Right lobe of liver (tissue), 6 donors: ENCODE measurements at regions not wholly inside any gene's neighbourhood (a gene's known extent, or its start where the extent isn't known, plus 50 kb on each side); places are given as distances from the start of the nearest gene placed in this dataset.

Experiments used
- ATAC-seq, 4 donors: fragments of 200-7000 bp; cut with Tn5 transposase; one replicate each; pipeline ENCODE4 v1.9.1; 2020; ENCODE audit warnings: mild to moderate bottlenecking in 4 of 4, moderate library complexity in 4 of 4
- DNase-seq, 3 donors: peaks; one replicate each; pipeline ENCODE4 v3.0.0-alpha.2; 2020
- H3K27ac ChIP-seq, 3 donors: fragments of 200-600 bp; one replicate each; pipeline ENCODE4 v1.8.0; 2022
- H3K27me3 ChIP-seq, 2 donors: fragments of 200-600 bp; one replicate each; pipeline ENCODE4 v1.8.0; 2022
- H3K36me3 ChIP-seq, 4 donors: fragments of 200-600 bp; sonication (generic) in 1 of 4; one replicate each; pipeline versions ENCODE4 v1.5.1 to v1.8.0; 2017 to 2022; ENCODE audit warnings: control low read depth in 1 of 4
- H3K4me1 ChIP-seq, 4 donors: fragments of 200-600 bp; sonication (generic) in 1 of 4; one replicate each; pipeline versions ENCODE4 v1.5.1 to v1.8.0; 2017 to 2022; ENCODE audit warnings: control low read depth in 1 of 4
- H3K4me3 ChIP-seq, 3 donors: fragments of 200-600 bp; one replicate each; pipeline ENCODE4 v1.8.0; 2022
- H3K9me3 ChIP-seq, 4 donors: fragments of 200-600 bp; sonication (generic) in 1 of 4; one replicate each; pipeline versions ENCODE4 v1.5.1 to v1.8.0; 2017 to 2022; ENCODE audit warnings: control low read depth in 1 of 4
- POLR2A ChIP-seq: fragments of 450-650 bp; IDR thresholded peaks from one replicate; pipeline ENCODE4 v1.6.1; 2017; ENCODE audit warnings: antibody characterized with exemption, mild to moderate bottlenecking
- WGBS: methylation state at CpG from one replicate; pipeline ENCODE4 v1.1.6; 2018; ENCODE audit warnings: low coverage, low lambda C conversion rate; ENCODE audit not compliant: insufficient coverage; ENCODE audit errors: missing lambda C conversion rate; 5-methylcytosine and 5-hydroxymethylcytosine counted together
- intact Hi-C, 2 donors: fragments of 100-400 bp; cut with DNase I; formaldehyde crosslinking; loops; one replicate each; pipeline versions ENCODE4 v1.11.2 to v1.14.1; 2022
- TF ChIP-seq, protein P1 (sequence below), 4 donors: fragments of 200-600 bp in 3 of 4; fragments of 450-650 bp in 1 of 4; IDR thresholded peaks; one replicate each; pipeline versions ENCODE4 v1.5.1 to v1.8.0; 2016 to 2022; ENCODE audit warnings: antibody characterized with exemption in 4 of 4, mild to moderate bottlenecking in 2 of 4
- donor health status: DM: no; HTN: yes; CAD: no.
- donor health status: DM: no; HTN: no; CAD: no.
- donor health status: DM: no; HTN: no; CAD: no.
- donor health status: DM: no; HTN: yes; CAD: no.
- donor health status: DM: no; HTN: yes; CAD: no.

DNA sequence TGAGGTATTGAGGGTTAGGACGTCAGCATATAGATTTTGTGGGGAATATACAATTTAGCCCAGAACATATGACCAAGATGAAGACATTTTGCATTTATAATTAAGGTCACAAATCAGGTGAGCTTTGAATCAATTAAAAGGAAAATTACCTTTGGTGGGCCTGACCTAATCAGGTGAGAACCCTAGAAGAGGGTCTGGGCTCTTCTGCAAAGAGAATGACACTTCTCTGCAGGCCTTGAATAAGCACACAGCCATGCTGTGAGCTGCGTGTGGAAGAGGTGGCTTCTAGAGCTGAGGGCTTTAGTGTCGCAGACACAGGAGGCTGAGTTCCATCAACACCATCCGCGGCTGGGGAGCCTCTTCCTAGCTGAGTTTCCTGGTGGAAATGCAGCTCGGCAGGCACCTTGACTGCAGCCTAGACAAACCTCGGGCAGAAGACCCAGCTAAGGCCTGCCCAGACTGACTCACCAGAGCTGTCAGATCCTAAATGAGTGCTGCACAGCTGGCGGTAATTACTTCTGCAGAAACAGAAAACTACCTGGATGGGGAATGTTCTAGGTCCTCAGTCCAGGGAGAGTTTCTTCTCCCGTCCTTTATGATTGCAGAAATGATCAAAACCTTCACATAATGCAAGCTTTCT is 287.5 kb upstream of the IRX1 start:
- ATAC-seq (no peak), DNase-seq (no peak)
- no peaks in the 10 kb centered on the region for H3K27me3 ChIP-seq
- H3K4me1 ChIP-seq, result no peaks in the 10 kb centered on the region
- intact Hi-C loops, result no loop called here
- TF ChIP-seq, protein P1, sequence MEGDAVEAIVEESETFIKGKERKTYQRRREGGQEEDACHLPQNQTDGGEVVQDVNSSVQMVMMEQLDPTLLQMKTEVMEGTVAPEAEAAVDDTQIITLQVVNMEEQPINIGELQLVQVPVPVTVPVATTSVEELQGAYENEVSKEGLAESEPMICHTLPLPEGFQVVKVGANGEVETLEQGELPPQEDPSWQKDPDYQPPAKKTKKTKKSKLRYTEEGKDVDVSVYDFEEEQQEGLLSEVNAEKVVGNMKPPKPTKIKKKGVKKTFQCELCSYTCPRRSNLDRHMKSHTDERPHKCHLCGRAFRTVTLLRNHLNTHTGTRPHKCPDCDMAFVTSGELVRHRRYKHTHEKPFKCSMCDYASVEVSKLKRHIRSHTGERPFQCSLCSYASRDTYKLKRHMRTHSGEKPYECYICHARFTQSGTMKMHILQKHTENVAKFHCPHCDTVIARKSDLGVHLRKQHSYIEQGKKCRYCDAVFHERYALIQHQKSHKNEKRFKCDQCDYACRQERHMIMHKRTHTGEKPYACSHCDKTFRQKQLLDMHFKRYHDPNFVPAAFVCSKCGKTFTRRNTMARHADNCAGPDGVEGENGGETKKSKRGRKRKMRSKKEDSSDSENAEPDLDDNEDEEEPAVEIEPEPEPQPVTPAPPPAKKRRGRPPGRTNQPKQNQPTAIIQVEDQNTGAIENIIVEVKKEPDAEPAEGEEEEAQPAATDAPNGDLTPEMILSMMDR (IDR thresholded peaks at IDR 0.05), result no peak
- TF ChIP-seq POLR2A, result no peak
- 30% methylated on average over 6 of the region's 9 CpGs for WGBS
- no peak overlapping the region for H3K4me3 ChIP-seq
- H3K9me3 ChIP-seq, result no peaks in the 10 kb centered on the region
- H3K36me3 ChIP-seq, result no peaks in the 10 kb centered on the region
- H3K27ac ChIP-seq, result no peak overlapping the region

DNA sequence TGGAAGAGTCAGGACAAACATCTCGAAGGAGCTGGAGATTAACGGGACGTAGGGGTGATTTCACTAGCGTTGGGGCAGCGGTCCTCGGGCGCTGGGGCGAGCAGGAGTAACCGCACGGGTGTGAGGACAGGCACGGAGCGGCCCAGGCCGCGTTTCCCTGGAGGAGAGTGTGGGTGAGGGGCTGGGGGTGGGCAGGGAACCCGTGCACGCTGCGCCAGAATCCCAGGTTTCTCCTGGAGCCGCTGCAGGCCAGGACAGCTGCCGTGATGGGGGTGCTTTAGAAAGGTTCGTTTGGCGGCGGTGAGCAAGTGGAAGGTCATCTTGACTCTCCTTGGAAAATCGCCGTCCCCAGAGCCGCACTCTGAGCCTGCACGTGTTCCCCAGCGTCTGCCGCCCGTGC is 290.2 kb upstream of the IRX1 start:
- H3K27me3 ChIP-seq, result no peaks in the 10 kb centered on the region
- no peaks in the 10 kb centered on the region for H3K9me3 ChIP-seq
- intact Hi-C loops, result no loop called here
- no peak overlapping the region for H3K4me3 ChIP-seq
- H3K4me1 ChIP-seq, result no peaks in the 10 kb centered on the region
- H3K27ac ChIP-seq, result no peak overlapping the region
- DNase-seq, result no peak
- no peak for ATAC-seq
- 76% methylated on average over 14 of the region's 29 CpGs for WGBS
- H3K36me3 ChIP-seq, result no peaks in the 10 kb centered on the region
- TF ChIP-seq, protein P1 (IDR thresholded peaks at IDR 0.05), result no peak
- no peak for TF ChIP-seq POLR2A

DNA sequence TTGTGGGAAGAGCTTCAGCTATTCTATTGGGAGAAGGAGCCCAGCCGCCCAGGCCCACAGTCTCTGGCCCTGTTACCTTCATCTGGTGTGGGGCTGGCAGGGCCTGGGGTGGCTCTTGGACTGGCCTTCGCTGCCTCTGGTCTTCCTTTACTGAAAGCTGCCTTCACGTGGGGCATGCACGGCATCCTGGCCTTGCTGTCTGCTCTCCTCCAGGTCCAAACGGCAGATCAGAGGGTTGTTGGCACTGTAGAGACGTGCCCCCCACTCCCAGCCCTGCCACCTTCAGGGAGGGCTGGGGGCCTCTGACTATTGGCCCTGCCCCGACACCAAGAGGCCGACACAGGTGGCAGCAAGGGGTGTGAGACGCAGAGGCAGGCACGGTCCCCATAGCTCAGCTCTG is 291.3 kb upstream of the IRX1 start:
- intact Hi-C loops, result no loop called here
- Histone ChIP-seq H3K4me3 (no peak overlapping the region), H3K27ac (no peak overlapping the region), H3K27me3 (no peaks in the 10 kb centered on the region), H3K9me3 (no peaks in the 10 kb centered on the region), H3K36me3 (no peaks in the 10 kb centered on the region), H3K4me1 (no peaks in the 10 kb centered on the region)
- ATAC-seq, result no peak
- TF ChIP-seq, protein P1 (IDR thresholded peaks at IDR 0.05), result no peak
- no peak for TF ChIP-seq POLR2A
- 57% methylated on average over 8 of the region's 10 CpGs for WGBS
- DNase-seq, result no peak

DNA sequence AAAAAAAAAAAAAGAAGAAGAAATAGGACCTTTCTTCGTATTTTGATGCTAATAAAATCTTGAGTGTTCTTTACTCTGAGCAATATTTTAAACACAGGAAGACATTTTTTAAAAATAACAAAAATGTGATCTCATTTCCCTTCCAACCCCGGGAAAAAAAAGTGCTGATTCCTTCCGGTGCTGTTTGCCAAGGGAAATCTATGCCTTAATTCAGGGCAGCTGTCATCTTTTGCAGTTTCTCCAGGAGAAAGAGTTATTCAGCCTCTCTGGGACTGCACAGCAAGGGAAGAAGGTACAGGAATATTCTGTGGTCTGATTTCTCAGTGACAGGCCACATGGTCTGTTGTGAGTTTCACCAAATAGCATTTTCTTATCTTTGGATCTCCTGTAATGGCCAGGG is 291.9 kb upstream of the IRX1 start:
- no peak overlapping the region for H3K27ac ChIP-seq
- H3K27me3 ChIP-seq, result no peaks in the 10 kb centered on the region
- peak in 3 of 4 donors; percentile 30 to 51 (median 50) for ATAC-seq
- TF ChIP-seq, protein P1 (IDR thresholded peaks at IDR 0.05), result no peak
- TF ChIP-seq POLR2A, result no peak
- no peak for DNase-seq
- H3K4me3 ChIP-seq, result no peak overlapping the region
- intact Hi-C loops, result no loop called here
- no peaks in the 10 kb centered on the region for H3K4me1 ChIP-seq
- WGBS, result 25% methylated on average over 3 of the region's 3 CpGs
- H3K9me3 ChIP-seq, result no peaks in the 10 kb centered on the region
- H3K36me3 ChIP-seq, result no peaks in the 10 kb centered on the region

GRCh38 chr5:3302228-3302627 is 293.4 kb upstream of the IRX1 start:
- H3K36me3 ChIP-seq, result no peaks in the 10 kb centered on the region
- no peak for DNase-seq
- no peaks in the 10 kb centered on the region for H3K9me3 ChIP-seq
- no peaks in the 10 kb centered on the region for H3K27me3 ChIP-seq
- no peak overlapping the region for H3K4me3 ChIP-seq
- no peak for ATAC-seq
- H3K4me1 ChIP-seq, result no peaks in the 10 kb centered on the region
- TF ChIP-seq, protein P1 (IDR thresholded peaks at IDR 0.05), result no peak
- TF ChIP-seq POLR2A, result no peak
- no CpG with 5 or more reads among the region's 1 CpG for WGBS
- intact Hi-C loops, result no loop called here
- H3K27ac ChIP-seq, result no peak overlapping the region
